C4-2B (cell line): ENCODE measurements at regions not wholly inside any gene's neighbourhood (a gene's known extent, or its start where the extent isn't known, plus 50 kb on each side); places are given as distances from the start of the nearest gene placed in this dataset.

ENCODE experiments used
- CTCF ChIP-seq: fragments of 450-650 bp; conservative IDR thresholded peaks from 2 replicates; pipeline ENCODE4 v1.5.1; 2017; ENCODE audit warnings: mild to moderate bottlenecking
- ZFX ChIP-seq: fragments of 450-650 bp; IDR thresholded peaks from 2 replicates; pipeline ENCODE4 v1.6.1; 2017

- TF ChIP-seq CTCF (no peak), ZFX (no peak)
Measured at GRCh38 chr2:52880872-52881271, 886.7 kb upstream of the CHAC2 start.
